CD14-positive monocyte (primary cell): ENCODE measurements at regions not wholly inside any gene's neighbourhood (a gene's known extent, or its start where the extent isn't known, plus 50 kb on each side); places are given as distances from the start of the nearest gene placed in this dataset.

ENCODE experiments used
- DNase-seq, 3 donors: peaks; one replicate each; pipeline ENCODE4 v3.0.0-alpha.2; 2011 to 2022
- H2AFZ ChIP-seq: 2 replicates; pipeline ENCODE4 v1.6.0; 2012; ENCODE audit warnings: mild to moderate bottlenecking, low read depth, low read length, inconsistent platforms; ENCODE audit not compliant: insufficient read depth, poor library complexity, severe bottlenecking
- H3K27ac ChIP-seq, 2 donors: 1 replicate in 1 of 2; 2 replicates in 1 of 2; pipeline ENCODE4 v1.5.1; 2012 to 2013; ENCODE audit warnings: low read length in 2 of 2, control low read depth in 1 of 2, inconsistent platforms in 1 of 2, low read depth in 1 of 2, mild to moderate bottlenecking in 1 of 2
- H3K27me3 ChIP-seq, 2 donors: one replicate each; pipeline versions ENCODE4 v1.6.0 to v1.6.1; 2011 to 2013; ENCODE audit warnings: low read length in 2 of 2; ENCODE audit not compliant: control insufficient read depth in 2 of 2, insufficient read depth in 2 of 2
- H3K36me3 ChIP-seq, 2 donors: replicated peaks in 1 of 2; 1 replicate in 1 of 2; 2 replicates in 1 of 2; pipeline versions ENCODE4 v1.5.1 to v1.6.1; 2012 to 2013; ENCODE audit warnings: low read length in 2 of 2, control low read depth in 1 of 2, inconsistent platforms in 1 of 2, mild to moderate bottlenecking in 1 of 2; ENCODE audit not compliant: insufficient read depth in 2 of 2, control insufficient read depth in 1 of 2
- H3K4me1 ChIP-seq, 2 donors: 1 replicate in 1 of 2; 2 replicates in 1 of 2; pipeline versions ENCODE4 v1.5.1 to v1.6.1; 2012 to 2013; ENCODE audit warnings: low read length in 2 of 2, control low read depth in 1 of 2, inconsistent platforms in 1 of 2, mild to moderate bottlenecking in 1 of 2, moderate library complexity in 1 of 2; ENCODE audit not compliant: insufficient read depth in 2 of 2, control insufficient read depth in 1 of 2
- H3K4me2 ChIP-seq: replicated peaks from 2 replicates; pipeline ENCODE3; 2012; ENCODE audit warnings: low read length, moderate library complexity, mild to moderate bottlenecking; ENCODE audit not compliant: poor library complexity, severe bottlenecking; ENCODE audit errors: extremely low read depth
- H3K4me3 ChIP-seq, 3 experiments: fragments of 200-600 bp in 1 of 3; sonication (generic) in 1 of 3; replicated peaks in 1 of 3; 1 replicate in 2 of 3; 2 replicates in 1 of 3; pipeline ENCODE4 v1.5.1; 2011 to 2013; ENCODE audit warnings: low read length in 3 of 3, mild to moderate bottlenecking in 3 of 3, control low read depth in 2 of 3, low read depth in 2 of 3, inconsistent platforms in 1 of 3, moderate library complexity in 1 of 3
- H3K79me2 ChIP-seq: 2 replicates; pipeline ENCODE4 v1.6.0; 2012; ENCODE audit warnings: mild to moderate bottlenecking, control low read depth, inconsistent platforms, low read length, moderate library complexity; ENCODE audit not compliant: insufficient read depth
- H3K9ac ChIP-seq: 2 replicates; pipeline ENCODE4 v1.6.0; 2017; ENCODE audit warnings: low read length, mild to moderate bottlenecking; ENCODE audit not compliant: insufficient read depth, poor library complexity, severe bottlenecking
- H3K9me3 ChIP-seq, 2 donors: replicated peaks in 1 of 2; 1 replicate in 1 of 2; 2 replicates in 1 of 2; pipeline versions ENCODE4 v1.5.1 to v1.6.1; 2012 to 2013; ENCODE audit warnings: low read length in 2 of 2, control low read depth in 1 of 2; ENCODE audit not compliant: control insufficient read depth in 1 of 2, insufficient read depth in 1 of 2
- H4K20me1 ChIP-seq: 2 replicates; pipeline ENCODE4 v1.6.0; 2012; ENCODE audit warnings: mild to moderate bottlenecking, low read length, control low read depth, moderate library complexity; ENCODE audit not compliant: insufficient read depth
- H3K27ac Mint-ChIP-seq, 7 donors: one replicate each; pipeline ENCODE4 v1.8.0; 2020; ENCODE audit warnings: mild to moderate bottlenecking in 7 of 7, mixed read lengths in 7 of 7, moderate library complexity in 6 of 7, inconsistent platforms in 2 of 7
- H3K27me3 Mint-ChIP-seq, 3 donors: one replicate each; pipeline ENCODE4 v1.8.0; 2021 to 2022; ENCODE audit warnings: low read depth in 3 of 3, mild to moderate bottlenecking in 3 of 3, mixed read lengths in 3 of 3, moderate library complexity in 3 of 3, inconsistent platforms in 1 of 3
- H3K36me3 Mint-ChIP-seq, 2 donors: one replicate each; pipeline ENCODE4 v1.8.0; 2020; ENCODE audit warnings: mixed read lengths in 2 of 2, inconsistent platforms in 1 of 2, mild to moderate bottlenecking in 1 of 2
- H3K4me1 Mint-ChIP-seq: one replicate; pipeline ENCODE4 v1.8.0; 2020; ENCODE audit warnings: mild to moderate bottlenecking, mixed read lengths
- H3K4me3 Mint-ChIP-seq, 2 donors: one replicate each; pipeline ENCODE4 v1.8.0; 2020; ENCODE audit warnings: mild to moderate bottlenecking in 2 of 2, mixed read lengths in 2 of 2, moderate library complexity in 1 of 2
- H3K9me3 Mint-ChIP-seq, 7 donors: one replicate each; pipeline ENCODE4 v1.8.0; 2020 to 2022; ENCODE audit warnings: mixed read lengths in 7 of 7, mild to moderate bottlenecking in 6 of 7, moderate library complexity in 6 of 7, inconsistent platforms in 2 of 7
- CTCF ChIP-seq: fragments of 200-600 bp; IDR thresholded peaks from one replicate; pipeline ENCODE4 v1.8.0; 2022; ENCODE audit warnings: antibody characterized with exemption, mild to moderate bottlenecking
- WGBS: methylation state at CpG from one replicate; pipeline ENCODE4 v1.1.5; 2013; ENCODE audit warnings: missing lambda C conversion rate; ENCODE audit not compliant: insufficient coverage; 5-methylcytosine and 5-hydroxymethylcytosine counted together
- intact Hi-C, 2 donors: fragments of 100-400 bp; cut with micrococcal nuclease; formaldehyde crosslinking; loops; one replicate each; pipeline versions ENCODE4 v1.15.0 to v1.15.1; 2023

- no peaks in the 10 kb centered on the region for H3K4me1 Mint-ChIP-seq
- no peak for TF ChIP-seq CTCF
- WGBS = 88% methylated on average over 1 of the region's 3 CpGs
- H3K4me3 Mint-ChIP-seq = no peak overlapping the region
- H3K9me3 Mint-ChIP-seq = peaks cover 0 to 11% (median 6%) of the 10 kb centered on the region in 7 donors
- no peak overlapping the region for H2AFZ ChIP-seq
- peaks cover 4 to 6% of the 10 kb centered on the region in 2 donors for H3K9me3 ChIP-seq
- no peaks in the 10 kb centered on the region for H3K36me3 Mint-ChIP-seq
- H3K27ac Mint-ChIP-seq = no peak overlapping the region
- no peak overlapping the region for H3K27ac ChIP-seq
- H4K20me1 ChIP-seq = no peaks in the 10 kb centered on the region
- no peak overlapping the region for H3K9ac ChIP-seq
- H3K27me3 ChIP-seq = no peaks in the 10 kb centered on the region
- no peak overlapping the region for H3K4me2 ChIP-seq
- peaks cover 0 to 2% (median 0%) of the 10 kb centered on the region in 3 donors for H3K27me3 Mint-ChIP-seq
- no peaks in the 10 kb centered on the region for H3K4me1 ChIP-seq
- intact Hi-C loops = no loop called here
- no peaks in the 10 kb centered on the region for H3K79me2 ChIP-seq
- no peak for DNase-seq
- no peak overlapping the region for H3K4me3 ChIP-seq
- H3K36me3 ChIP-seq = no peaks in the 10 kb centered on the region
These were observed 738.8 kb downstream of the HDGFL1 start for GRCh38 chr6:23308166-23308565.

- H2AFZ ChIP-seq = no peak overlapping the region
- H3K4me3 Mint-ChIP-seq = no peak overlapping the region
- no peak overlapping the region for H3K4me3 ChIP-seq
- no peaks in the 10 kb centered on the region for H3K4me1 Mint-ChIP-seq
- peaks cover 4 to 9% of the 10 kb centered on the region in 2 donors for H3K9me3 ChIP-seq
- H3K9ac ChIP-seq = no peak overlapping the region
- H3K27ac Mint-ChIP-seq = no peak overlapping the region
- no peak overlapping the region for H3K4me2 ChIP-seq
- no peak overlapping the region for H3K27ac ChIP-seq
- no peaks in the 10 kb centered on the region for H3K36me3 Mint-ChIP-seq
- WGBS = no CpG with 5 or more reads among the region's 2 CpGs
- TF ChIP-seq CTCF = no peak
- no peaks in the 10 kb centered on the region for H3K79me2 ChIP-seq
- no peak for DNase-seq
- H3K4me1 ChIP-seq = no peaks in the 10 kb centered on the region
- no peaks in the 10 kb centered on the region for H3K36me3 ChIP-seq
- H3K27me3 Mint-ChIP-seq = peaks cover 0 to 2% (median 0%) of the 10 kb centered on the region in 3 donors
- no peaks in the 10 kb centered on the region for H4K20me1 ChIP-seq
- peaks cover 3 to 12% (median 7%) of the 10 kb centered on the region in 7 donors for H3K9me3 Mint-ChIP-seq
- no peaks in the 10 kb centered on the region for H3K27me3 ChIP-seq
- intact Hi-C loops = no loop called here
These were observed 741.8 kb downstream of the HDGFL1 start for GRCh38 chr6:23311211-23311610.
